Stimulated activated CD4-positive, alpha-beta T cell treated with anti-CD3 and anti-CD28 coated beads, Interleukin-12 subunit alpha, Interleukin-12 subunit beta, amount 100 ng/mL, for 48 hours (primary cell): ENCODE measurements at regions not wholly inside any gene's neighbourhood (a gene's known extent, or its start where the extent isn't known, plus 50 kb on each side); places are given as distances from the start of the nearest gene placed in this dataset.
"Not testable (repeated sequence)": the region's sequence is repeated elsewhere in the genome, so short reads cannot be mapped to it uniquely, and the experiment has no call there.

Source experiments
- DNase-seq, 3 donors: peaks; one replicate each; pipeline ENCODE4 v3.0.0-alpha.2; 2020; ENCODE audit warnings: low read depth in 2 of 3, low spot score in 1 of 3

DNA sequence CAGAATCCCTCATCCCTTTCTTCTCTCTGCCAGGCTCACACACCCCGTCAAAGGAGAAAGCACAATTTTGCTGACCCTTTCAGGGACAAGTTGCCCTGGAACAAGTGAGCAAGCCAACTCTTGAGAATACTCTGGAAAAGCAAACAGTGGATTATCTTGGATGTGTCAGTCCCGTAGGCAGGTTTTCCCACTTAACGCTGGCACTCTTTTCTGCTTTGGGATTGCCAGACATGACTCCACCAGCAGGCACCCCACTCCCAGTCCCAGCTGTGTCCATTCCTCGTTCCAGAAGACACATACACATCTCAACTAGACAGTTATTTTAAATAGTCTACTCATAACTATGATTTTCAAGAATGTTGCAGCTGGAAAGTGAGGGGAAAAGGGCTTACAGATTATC is 145.5 kb upstream of the CDKN3 start:
- no peak for DNase-seq

GRCh38 chr14:54252072-54252730 is 144.6 kb upstream of the CDKN3 start:
- DNase-seq, result no peak

DNA sequence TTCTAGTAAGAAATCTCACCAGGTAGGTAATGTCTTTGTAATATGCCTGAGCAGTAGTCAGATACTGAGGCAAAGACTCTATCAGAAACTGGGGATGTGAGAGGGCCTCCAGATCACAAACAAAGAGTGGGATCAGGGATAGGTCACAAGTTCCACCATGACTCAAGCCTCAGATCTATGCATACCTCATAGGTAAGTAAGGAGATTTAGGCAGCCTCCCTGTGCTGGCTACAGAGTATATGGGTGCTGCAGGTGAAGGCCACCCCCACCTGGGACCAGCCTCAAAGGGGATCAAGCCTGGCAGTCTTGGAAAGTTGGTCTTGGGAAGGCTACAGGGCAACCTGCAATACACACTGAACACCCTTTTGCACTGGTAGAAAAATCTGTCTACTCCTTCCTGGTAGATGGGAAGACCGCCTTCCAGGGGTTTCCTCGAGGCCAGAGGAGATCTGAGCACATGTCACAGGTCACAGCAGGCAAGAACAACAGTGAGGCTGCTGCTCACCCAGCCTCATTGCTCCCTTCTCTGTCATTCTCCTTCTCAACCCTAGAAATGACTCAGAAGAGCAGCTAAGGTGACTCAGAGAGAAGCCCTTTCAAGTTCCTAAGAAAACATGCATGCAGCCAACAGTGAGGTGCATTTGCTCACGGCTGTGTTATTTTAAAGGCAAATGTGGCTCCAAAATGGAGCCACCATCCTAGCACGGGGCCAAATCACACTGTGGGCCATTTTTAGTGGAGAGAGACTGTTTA is 143.4 kb upstream of the CDKN3 start:
- peak in 2 of 3 donors; percentile 5 to 6 for DNase-seq

- DNase-seq, result no peak
These were observed 140.7 kb upstream of the CDKN3 start for GRCh38 chr14:54256156-54256555.

DNA sequence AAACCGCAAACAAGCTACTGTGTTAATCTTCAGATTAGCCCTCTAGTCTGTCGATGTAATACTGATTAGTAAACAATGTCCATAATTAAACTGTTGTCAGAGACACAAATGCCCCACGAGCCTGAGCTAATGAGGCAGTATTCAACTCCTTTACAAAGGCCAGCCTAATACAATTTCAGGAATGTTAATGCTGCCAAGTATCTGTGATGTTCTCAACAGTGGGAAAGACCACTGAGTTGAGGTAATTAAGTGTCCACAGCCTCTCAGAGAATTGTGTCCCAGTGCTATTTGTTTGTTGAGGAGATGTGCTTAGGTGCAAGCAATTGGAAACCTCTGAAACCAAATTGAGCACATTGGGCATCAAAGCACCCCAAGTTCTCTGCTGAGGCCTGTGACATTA is 139.4 kb upstream of the CDKN3 start:
- DNase-seq, result no peak

DNA sequence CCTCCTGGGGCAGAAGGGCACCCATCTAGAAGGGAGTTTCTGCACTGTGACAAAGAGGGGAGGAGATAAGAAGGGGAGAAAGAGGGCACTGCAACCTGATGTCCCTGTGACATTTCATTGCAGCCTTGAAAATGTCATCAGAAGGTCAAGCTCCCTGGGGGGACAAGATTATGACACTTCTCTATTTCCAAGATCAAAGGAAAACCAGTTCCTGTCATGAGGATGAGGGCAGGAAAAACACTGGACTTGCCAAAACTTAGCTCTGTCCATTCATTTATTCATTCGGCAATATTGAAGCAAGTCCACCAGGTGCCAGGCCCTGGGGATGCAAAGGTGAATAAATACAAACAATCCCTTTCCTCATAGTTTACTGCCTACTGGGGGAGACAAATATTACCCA is 138.4 kb upstream of the CDKN3 start:
- no peak for DNase-seq

DNA sequence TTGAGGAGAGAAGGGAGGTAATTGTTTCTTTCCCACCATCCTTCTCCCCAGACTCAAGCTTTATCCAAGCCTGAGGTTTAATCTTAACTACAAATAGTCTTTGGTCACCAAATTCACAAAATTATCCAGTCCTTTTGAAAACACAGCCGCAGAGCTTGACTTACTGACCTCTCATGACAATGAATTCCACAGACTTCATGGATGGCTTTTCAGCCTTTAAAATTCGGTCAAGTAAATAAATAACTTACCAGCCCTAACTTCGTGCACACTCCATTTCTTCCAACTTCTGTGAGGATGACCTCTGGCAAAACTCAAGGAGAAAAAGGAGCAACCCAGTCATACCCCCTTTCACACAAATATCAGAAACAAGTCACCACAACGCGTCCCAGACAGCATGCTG is 137.0 kb upstream of the CDKN3 start:
- DNase-seq, result no peak

DNA sequence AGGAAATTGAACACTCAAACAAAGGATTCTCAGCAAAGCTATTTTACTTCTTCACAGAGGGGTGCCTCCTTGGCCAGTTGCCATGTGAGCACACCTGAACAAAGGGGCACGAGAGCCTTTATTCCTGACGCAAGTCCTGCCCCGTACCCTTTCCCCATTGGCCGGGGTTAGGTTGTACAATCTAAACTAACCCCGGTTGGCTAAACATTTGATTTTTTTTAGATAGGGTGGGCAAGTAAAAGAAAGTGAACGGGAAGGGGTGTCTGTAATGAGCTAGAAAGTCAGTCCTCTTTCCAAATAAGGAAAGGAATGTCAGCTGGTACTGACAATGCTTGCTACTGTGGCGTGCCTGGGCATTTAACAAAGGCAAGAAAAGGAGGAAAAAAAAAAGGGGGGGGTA is 135.5 kb upstream of the CDKN3 start:
- DNase-seq, result no peak

DNA sequence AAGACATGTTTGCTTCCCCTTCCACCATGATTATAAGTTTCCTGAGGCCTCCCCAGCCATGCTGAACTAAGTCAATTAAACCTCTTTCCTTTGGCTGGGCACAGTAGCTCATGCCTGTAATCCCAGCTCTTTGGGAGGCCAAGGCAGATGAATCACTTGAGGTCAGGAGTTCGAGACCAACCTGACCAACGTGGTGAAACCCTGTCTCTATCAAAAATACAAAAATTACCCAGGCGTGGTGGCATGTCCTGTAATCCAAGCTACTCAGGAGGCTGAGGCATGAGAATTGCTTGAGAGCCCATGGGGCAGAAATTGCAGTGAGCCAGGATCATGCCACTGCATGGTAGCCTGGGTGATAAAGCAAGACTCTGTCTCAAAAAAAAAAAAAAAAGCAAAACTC is 130.2 kb upstream of the CDKN3 start:
- DNase-seq, result not testable (repeated sequence)

- DNase-seq, result no peak
These were observed 129.6 kb upstream of the CDKN3 start for GRCh38 chr14:54267172-54267571.

DNA sequence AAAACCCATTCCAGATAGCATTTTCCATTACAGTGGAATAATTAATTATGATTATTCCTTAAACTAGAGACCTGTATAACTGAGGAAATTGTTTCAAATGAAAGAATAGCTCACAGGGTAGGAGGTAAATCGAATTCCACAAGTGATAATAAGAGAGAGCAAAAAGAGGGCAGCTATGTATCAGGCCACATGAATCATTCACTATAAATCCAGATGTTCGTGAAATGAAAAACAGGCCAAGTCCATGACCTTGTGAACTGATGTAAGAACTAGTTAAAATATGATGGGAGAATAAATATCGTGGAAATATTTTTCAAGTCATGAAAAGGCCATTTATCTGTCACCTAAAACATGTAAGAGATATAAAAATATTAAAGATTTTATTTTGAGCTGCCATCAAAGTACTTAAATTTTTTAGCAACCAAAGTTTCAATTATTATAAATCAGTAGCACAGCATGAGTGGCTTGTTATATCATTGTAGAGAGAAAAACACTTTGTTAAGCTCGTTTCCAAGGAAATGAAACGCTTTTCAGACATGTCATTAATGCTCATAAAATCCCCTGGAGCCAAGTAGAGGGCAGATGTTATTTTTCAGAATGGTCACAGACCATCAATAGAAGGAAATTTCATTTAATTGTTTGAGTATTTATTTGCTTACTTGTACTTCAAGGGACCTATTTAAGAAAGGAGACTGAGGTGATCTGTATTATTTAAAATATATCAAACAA is 120.6 kb upstream of the CDKN3 start:
- DNase-seq, result no peak

- DNase-seq, result no peak
These were observed 118.7 kb upstream of the CDKN3 start for GRCh38 chr14:54278087-54278486.

- no peak for DNase-seq
These were observed 118.0 kb upstream of the CDKN3 start for GRCh38 chr14:54278665-54279295.

- DNase-seq, result no peak
These were observed 114.0 kb upstream of the CDKN3 start for GRCh38 chr14:54282849-54283248.

DNA sequence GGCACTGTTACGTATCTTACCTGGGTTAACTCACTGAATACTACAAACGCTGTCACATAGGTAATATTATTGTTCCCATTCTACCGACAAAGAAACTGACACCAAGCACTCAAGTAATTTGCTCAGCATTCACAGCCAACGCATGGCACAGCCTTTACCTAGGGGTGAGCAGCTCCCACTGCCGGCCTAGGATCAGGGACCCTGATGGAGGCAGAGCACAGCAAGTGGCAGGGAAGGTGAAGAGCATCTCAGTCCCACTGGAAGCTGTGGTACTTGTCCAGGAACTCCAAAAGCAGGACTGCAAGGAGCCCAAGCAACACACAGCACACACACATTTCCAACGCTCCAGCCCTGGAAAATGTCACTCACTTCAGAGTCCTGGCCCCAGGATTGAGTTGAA is 111.8 kb upstream of the CDKN3 start:
- DNase-seq, result no peak

DNA sequence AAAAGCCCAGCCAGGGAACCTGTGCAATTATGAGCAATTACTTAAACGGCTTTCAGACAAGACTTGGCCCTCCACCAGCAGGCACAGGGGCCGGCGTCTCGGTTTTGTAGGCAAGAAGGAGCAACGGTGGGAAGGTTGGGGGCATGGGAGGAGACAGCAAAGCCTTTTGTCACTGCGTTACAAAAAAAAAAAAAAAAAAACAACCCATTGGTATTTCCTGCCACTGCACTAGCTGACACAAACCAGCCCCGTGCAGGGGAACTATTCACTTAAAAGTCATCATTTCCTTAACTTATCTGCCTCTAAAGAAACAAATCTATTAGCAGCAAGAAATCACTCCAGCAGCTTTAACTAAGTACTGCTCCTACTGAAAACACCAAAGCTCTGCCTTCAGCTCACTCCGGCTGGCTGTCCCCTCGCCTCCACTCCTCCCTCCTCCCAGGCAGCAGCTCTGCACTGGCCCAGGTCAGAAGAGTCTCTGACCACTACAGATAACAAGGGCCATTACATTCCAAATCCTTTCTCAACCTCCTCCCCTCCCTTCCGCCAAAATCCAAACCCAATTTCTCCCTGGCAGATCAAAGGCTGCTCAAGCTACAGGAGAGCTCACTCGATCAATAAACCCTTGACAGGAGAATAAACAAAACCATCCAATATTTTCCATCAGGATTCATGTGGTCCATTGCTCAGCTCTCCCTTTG is 105.2 kb upstream of the CDKN3 start:
- DNase-seq, result no peak

- DNase-seq, result no peak
These were observed 102.0 kb upstream of the CDKN3 start for GRCh38 chr14:54294802-54295201.

- no peak for DNase-seq
These were observed 97.1 kb upstream of the CDKN3 start for GRCh38 chr14:54299410-54300363.

DNA sequence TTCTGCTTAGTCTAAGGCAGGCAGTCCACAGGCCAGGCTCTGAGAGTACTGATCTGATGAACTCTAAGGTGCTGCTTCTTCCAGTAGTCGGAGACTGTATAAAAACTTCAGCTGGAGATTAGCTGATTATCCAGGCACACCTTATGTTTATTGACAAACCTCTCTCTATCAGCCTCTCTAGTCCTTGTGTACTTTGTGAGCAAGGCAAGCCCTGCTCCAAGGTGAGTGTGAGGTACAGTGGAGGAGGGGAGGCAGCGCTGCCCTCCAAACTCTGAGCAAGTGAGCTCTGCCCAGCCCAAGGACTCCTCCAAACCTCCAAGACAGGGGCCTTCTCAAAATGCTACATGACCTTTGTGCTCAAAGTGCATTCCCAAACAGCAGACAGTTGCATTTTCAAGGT is 95.9 kb upstream of the CDKN3 start:
- DNase-seq, result no peak

GRCh38 chr14:54301359-54301758 is 95.4 kb upstream of the CDKN3 start:
- DNase-seq, result no peak
